ENCODE measurements at regions not wholly inside any gene's neighbourhood (a gene's known extent, or its start where the extent isn't known, plus 50 kb on each side); places are given as distances from the start of the nearest gene placed in this dataset.

DNA sequence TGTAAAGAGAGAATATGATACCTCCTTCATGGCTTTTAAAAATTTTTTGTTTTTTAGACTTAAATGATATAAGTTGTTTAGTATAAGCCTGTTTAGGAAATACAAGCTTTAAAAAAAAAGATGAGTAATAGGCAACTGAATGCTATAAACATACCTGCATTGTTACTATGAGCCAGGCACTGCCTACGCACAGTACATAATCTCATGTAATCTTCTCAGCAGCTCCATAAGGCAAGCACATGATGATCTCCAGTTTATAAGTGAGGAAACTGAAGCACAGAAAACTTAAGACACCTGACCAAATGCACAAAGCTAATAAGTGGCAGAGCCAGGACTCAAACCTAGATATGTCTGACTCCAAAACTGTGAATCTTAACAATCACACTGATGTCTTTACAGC, 156.3 kb upstream of the SLC1A4 start:
- DNase-seq (no peak), ATAC-seq (ENCODE audit: low read depth) (no peak)
- H3K4me3 Mint-ChIP-seq = no peak overlapping the region
- TF ChIP-seq, protein P1, sequence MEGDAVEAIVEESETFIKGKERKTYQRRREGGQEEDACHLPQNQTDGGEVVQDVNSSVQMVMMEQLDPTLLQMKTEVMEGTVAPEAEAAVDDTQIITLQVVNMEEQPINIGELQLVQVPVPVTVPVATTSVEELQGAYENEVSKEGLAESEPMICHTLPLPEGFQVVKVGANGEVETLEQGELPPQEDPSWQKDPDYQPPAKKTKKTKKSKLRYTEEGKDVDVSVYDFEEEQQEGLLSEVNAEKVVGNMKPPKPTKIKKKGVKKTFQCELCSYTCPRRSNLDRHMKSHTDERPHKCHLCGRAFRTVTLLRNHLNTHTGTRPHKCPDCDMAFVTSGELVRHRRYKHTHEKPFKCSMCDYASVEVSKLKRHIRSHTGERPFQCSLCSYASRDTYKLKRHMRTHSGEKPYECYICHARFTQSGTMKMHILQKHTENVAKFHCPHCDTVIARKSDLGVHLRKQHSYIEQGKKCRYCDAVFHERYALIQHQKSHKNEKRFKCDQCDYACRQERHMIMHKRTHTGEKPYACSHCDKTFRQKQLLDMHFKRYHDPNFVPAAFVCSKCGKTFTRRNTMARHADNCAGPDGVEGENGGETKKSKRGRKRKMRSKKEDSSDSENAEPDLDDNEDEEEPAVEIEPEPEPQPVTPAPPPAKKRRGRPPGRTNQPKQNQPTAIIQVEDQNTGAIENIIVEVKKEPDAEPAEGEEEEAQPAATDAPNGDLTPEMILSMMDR (IDR thresholded peaks at IDR 0.05) = no peak
- no peaks in the 10 kb centered on the region for H3K9me3 Mint-ChIP-seq
- intact Hi-C loops (cut with micrococcal nuclease) = no loop called here
- ChIA-PET POLR2A (interaction anchor here (0.6 to 6.8 kb wide), 6 partner anchors 19 to 235 kb away, joined by 3 to 66 read pairs (median 10); partner anchors contain the start of gene SERTAD2), CTCF (interaction anchor here (0.8 to 2.5 kb wide), 9 partner anchors 16 to 246 kb away, joined by 3 to 11 read pairs (median 4); partner anchors contain the start of gene SERTAD2)
- peaks cover 32% of the 10 kb centered on the region for H3K4me1 Mint-ChIP-seq
- no peak overlapping the region for H3K27ac Mint-ChIP-seq
- H3K36me3 Mint-ChIP-seq (ENCODE audit: low read depth) = no peaks in the 10 kb centered on the region
- no peaks in the 10 kb centered on the region for H3K27me3 Mint-ChIP-seq

DNA sequence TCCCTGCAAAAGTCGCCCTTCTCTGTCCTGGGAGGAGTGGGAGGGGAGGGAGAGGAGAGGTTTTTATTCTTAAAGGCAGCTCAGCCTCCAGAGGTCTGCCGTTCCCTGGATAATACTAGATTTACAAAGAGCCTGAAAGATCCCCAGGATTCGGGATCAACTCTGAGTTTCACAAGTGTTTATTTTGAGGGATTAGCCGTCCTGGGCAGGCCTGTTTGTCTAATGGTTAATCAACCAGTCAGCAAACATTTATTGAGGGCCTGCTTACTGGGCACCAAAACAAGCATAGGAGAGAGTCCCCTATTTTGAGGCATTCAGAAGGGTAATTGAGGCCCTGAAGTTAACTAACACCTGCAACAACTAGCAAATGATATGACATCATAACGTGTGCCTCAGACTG, 152.6 kb upstream of the SLC1A4 start:
- no peak for ATAC-seq (ENCODE audit: low read depth)
- Mint-ChIP-seq H3K4me1 (peaks cover 50% of the 10 kb centered on the region), H3K4me3 (no peak overlapping the region), H3K9me3 (no peaks in the 10 kb centered on the region), H3K36me3 (ENCODE audit: low read depth) (no peaks in the 10 kb centered on the region), H3K27me3 (no peaks in the 10 kb centered on the region), H3K27ac (no peak overlapping the region)
- intact Hi-C loops (cut with micrococcal nuclease) = no loop called here
- POLR2A ChIA-PET = interaction anchor here (5.2 kb wide), 1 partner anchor 183 kb away, joined by 44 read pairs; the partner anchor contains the start of gene SERTAD2
- TF ChIP-seq, protein P1 (IDR thresholded peaks at IDR 0.05) = no peak
- no peak for DNase-seq
- CTCF ChIA-PET = no interaction called here

DNA sequence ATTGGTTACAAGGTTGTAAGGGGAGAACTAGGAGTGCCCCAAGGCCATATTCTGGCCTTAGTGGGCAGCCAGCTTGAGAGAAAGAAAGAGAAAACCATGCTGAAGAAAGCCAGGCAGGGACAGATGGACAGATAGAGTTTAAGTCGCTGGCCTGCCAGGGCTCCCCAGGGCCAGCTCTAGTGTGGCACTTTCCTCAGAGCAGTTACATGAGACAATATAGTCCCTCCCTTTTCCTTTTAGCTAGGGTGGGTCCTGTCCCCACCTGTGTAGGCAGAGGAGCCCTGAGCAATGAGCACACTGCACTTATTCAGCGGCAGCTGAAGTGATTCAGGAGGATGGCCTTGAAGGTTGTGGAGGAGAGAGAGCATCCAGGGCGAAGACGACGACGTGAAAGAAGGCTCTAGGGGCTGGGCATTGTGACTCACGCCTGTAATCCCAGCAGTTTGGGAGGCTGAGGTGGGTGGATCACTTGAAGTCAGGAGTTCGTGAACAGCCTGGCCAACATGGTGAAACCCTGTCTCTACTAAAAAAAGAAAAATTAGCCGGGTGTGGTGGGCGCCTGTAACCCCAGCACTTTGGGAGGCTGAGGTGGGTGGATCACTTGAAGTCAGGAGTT, 152.0 kb upstream of the SLC1A4 start:
- ATAC-seq (ENCODE audit: low read depth) = no peak
- no peak for DNase-seq
- no peaks in the 10 kb centered on the region for H3K9me3 Mint-ChIP-seq
- intact Hi-C loops (cut with micrococcal nuclease) = no loop called here
- H3K27me3 Mint-ChIP-seq = no peaks in the 10 kb centered on the region
- POLR2A ChIA-PET = interaction anchor here (0.7 to 5.8 kb wide), 4 partner anchors 11 to 184 kb away, joined by 3 to 81 read pairs (median 26); partner anchors contain the start of gene SERTAD2
- TF ChIP-seq, protein P1 (IDR thresholded peaks at IDR 0.05) = no peak
- no peak overlapping the region for H3K27ac Mint-ChIP-seq
- peaks cover 50% of the 10 kb centered on the region for H3K4me1 Mint-ChIP-seq
- CTCF ChIA-PET = no interaction called here
- H3K36me3 Mint-ChIP-seq (ENCODE audit: low read depth) = no peaks in the 10 kb centered on the region
- no peak overlapping the region for H3K4me3 Mint-ChIP-seq

DNA sequence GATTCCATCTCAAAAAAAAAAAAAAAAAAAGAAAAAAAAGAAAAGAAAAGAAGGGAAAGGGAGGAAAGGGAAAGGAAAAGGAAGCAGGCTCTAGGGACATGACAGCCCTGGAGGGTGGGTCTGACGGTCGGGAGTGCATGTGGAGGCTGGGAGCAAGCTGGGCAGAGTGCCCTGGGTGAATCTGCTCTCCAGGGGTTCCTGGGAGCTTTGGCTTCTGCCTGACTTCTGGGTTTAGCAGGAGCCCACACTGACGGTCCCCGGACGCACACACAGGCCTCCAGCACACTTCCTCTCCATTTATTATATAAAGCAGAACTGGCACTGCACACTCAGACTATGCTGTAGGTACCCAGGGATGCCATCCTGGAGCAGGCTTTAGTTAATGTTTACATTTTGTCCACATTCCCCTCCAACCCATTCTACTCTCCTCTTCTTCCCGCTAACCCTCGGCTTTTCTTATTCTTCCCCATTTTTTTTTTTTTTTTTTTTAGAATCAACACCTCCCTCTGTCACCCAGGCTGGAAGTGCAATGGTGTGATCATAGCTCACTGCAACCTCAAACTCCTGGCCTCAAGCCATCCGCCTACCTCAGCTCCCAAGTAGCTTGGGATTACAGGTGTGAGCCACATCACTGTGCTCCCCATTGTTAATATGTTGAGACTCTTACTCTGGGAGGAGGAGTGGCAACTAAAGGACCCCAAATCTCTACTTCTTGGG, 151.1 kb upstream of the SLC1A4 start:
- no peaks in the 10 kb centered on the region for H3K9me3 Mint-ChIP-seq
- H3K27ac Mint-ChIP-seq = peak overlapping the region; percentile 62
- ATAC-seq (ENCODE audit: low read depth) (peak; percentile 49), DNase-seq (no peak)
- no peaks in the 10 kb centered on the region for H3K36me3 Mint-ChIP-seq (ENCODE audit: low read depth)
- TF ChIP-seq, protein P1 (IDR thresholded peaks at IDR 0.05) = no peak
- intact Hi-C loops (cut with micrococcal nuclease) = no loop called here
- peaks cover 51% of the 10 kb centered on the region for H3K4me1 Mint-ChIP-seq
- ChIA-PET POLR2A (interaction anchor here (0.6 to 5.8 kb wide), 13 partner anchors 10 to 314 kb away, joined by 3 to 81 read pairs (median 5); partner anchors contain the start of genes AFTPH and SERTAD2), CTCF (interaction anchor here (1.2 kb wide), 1 partner anchor 13 kb away, joined by 4 read pairs; no protein-coding TSS in a partner anchor)
- H3K4me3 Mint-ChIP-seq = no peak overlapping the region
- no peaks in the 10 kb centered on the region for H3K27me3 Mint-ChIP-seq

DNA sequence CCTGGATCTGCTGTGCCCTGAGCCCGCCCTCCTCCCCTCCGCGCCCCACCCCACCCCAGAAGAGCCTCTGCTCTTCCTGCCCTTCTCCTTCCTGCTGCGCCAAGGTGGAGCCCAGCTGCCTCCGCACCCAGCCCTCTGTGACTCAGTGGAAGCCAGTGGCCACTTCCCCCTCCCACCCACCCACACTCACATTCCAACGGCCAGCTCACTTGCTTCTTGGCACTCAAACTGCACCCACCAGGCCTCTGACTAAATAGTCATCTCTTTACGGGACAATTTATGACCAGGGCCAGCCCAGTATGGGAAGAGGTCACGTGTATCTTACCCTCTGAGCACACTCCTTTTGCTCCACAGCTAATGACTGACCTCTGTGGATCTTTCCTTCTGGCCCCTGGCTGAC, 150.4 kb upstream of the SLC1A4 start:
- no peak overlapping the region for H3K4me3 Mint-ChIP-seq
- CTCF ChIA-PET = interaction anchor here (1.2 kb wide), 1 partner anchor 13 kb away, joined by 4 read pairs; no protein-coding TSS in a partner anchor
- DNase-seq = no peak
- POLR2A ChIA-PET = interaction anchor here (0.5 to 5.8 kb wide), 9 partner anchors 23 to 735 kb away, joined by 3 to 81 read pairs (median 5); partner anchors contain the start of gene SERTAD2
- ATAC-seq (ENCODE audit: low read depth) = no peak
- H3K27ac Mint-ChIP-seq = peak overlapping the region; percentile 92
- intact Hi-C loops (cut with micrococcal nuclease) = no loop called here
- no peaks in the 10 kb centered on the region for H3K36me3 Mint-ChIP-seq (ENCODE audit: low read depth)
- H3K27me3 Mint-ChIP-seq = no peaks in the 10 kb centered on the region
- peaks cover 51% of the 10 kb centered on the region for H3K4me1 Mint-ChIP-seq
- TF ChIP-seq, protein P1 (IDR thresholded peaks at IDR 0.05) = no peak
- H3K9me3 Mint-ChIP-seq = no peaks in the 10 kb centered on the region
